SJCRH30 (cell line): ENCODE measurements at regions not wholly inside any gene's neighbourhood (a gene's known extent, or its start where the extent isn't known, plus 50 kb on each side); places are given as distances from the start of the nearest gene placed in this dataset.
"Not testable (repeated sequence)": the region's sequence is repeated elsewhere in the genome, so short reads cannot be mapped to it uniquely, and the experiment has no call there.

Experiments used
- DNase-seq, 2 experiments: peaks; one replicate each; pipeline ENCODE4 v3.0.0-alpha.2; 2015 to 2020
- H3K27ac ChIP-seq: fragments of 250-450 bp; sonication (Bioruptor Pico); 2 replicates; pipeline ENCODE4 v1.5.1; 2020; ENCODE audit warnings: mild to moderate bottlenecking, moderate library complexity
- H3K27me3 ChIP-seq: fragments of 250-450 bp; sonication (Bioruptor Pico); 2 replicates; pipeline ENCODE4 v1.5.1; 2020; ENCODE audit warnings: mild to moderate bottlenecking, moderate library complexity
- H3K36me3 ChIP-seq: fragments of 250-450 bp; sonication (Bioruptor Pico); 2 replicates; pipeline ENCODE4 v1.5.1; 2020; ENCODE audit warnings: mild to moderate bottlenecking, moderate library complexity
- H3K4me1 ChIP-seq: fragments of 250-450 bp; sonication (Bioruptor Pico); 2 replicates; pipeline ENCODE4 v1.5.1; 2020; ENCODE audit warnings: mild to moderate bottlenecking, moderate library complexity
- H3K4me3 ChIP-seq: fragments of 250-450 bp; sonication (Bioruptor Pico); 2 replicates; pipeline ENCODE4 v1.5.1; 2020; ENCODE audit warnings: mild to moderate bottlenecking, moderate library complexity
- H3K9me3 ChIP-seq: fragments of 250-450 bp; sonication (Bioruptor Pico); replicated peaks from 2 replicates; pipeline ENCODE4 v1.5.1; 2020; ENCODE audit warnings: mild to moderate bottlenecking, moderate library complexity

DNA sequence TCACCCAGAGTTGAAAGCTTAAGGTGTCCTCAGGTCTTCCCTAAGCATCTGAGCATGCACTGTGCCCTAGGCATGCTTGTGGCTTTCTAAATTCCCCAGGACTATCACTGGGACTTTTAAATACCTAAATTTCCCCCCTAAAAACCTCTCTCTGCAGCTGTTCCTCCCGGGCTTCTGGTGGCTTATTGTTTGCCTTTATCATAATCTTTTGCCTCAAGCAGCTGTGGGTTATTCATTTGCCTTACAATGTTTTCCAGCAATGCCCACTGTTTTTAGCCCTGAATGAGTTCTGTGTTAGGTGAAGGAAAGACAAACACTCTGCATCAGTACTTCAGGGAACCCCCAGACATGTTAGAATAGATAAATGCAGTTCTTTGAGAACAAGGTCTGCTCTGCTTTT, 455.0 kb downstream of the ZIC3 start:
- H3K4me3 ChIP-seq: no peak overlapping the region
- no peaks in the 10 kb centered on the region for H3K27me3 ChIP-seq
- no peaks in the 10 kb centered on the region for H3K4me1 ChIP-seq
- no peak overlapping the region for H3K27ac ChIP-seq
- peak; percentile 30 to 69 for DNase-seq
- no peaks in the 10 kb centered on the region for H3K9me3 ChIP-seq
- no peaks in the 10 kb centered on the region for H3K36me3 ChIP-seq

- Histone ChIP-seq H3K4me1 (no peaks in the 10 kb centered on the region), H3K36me3 (no peaks in the 10 kb centered on the region), H3K27me3 (no peaks in the 10 kb centered on the region), H3K4me3 (no peak overlapping the region), H3K27ac (no peak overlapping the region), H3K9me3 (no peaks in the 10 kb centered on the region)
- peak in 1 of 2 experiments; percentile 29 for DNase-seq
These were observed 460.3 kb downstream of the ZIC3 start for GRCh38 chrX:138026211-138026610.

GRCh38 chrX:138031715-138032114, 465.8 kb downstream of the ZIC3 start:
- H3K4me1 ChIP-seq: no peaks in the 10 kb centered on the region
- H3K36me3 ChIP-seq: no peaks in the 10 kb centered on the region
- H3K27ac ChIP-seq: no peak overlapping the region
- no peaks in the 10 kb centered on the region for H3K9me3 ChIP-seq
- DNase-seq: no peak
- H3K4me3 ChIP-seq: no peak overlapping the region
- no peaks in the 10 kb centered on the region for H3K27me3 ChIP-seq

DNA sequence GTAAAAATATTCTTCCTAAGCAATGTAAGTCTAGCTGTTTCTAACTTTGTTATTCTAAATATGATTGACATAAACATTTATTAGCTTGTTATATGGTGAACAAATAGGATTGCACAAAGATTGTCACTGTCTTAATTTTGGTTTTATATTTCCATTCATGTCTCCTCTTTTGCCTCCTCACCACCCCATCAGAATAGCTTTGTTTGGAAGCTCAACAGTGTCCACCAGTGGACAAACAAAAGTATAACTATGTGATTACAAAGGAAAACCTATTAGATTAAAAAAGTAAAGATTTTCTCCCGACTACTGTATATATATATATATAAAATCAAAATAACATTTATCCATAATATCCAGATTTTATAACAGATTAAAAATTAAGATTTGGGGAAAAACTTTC, 468.2 kb downstream of the ZIC3 start:
- Histone ChIP-seq H3K4me3 (no peak overlapping the region), H3K4me1 (no peaks in the 10 kb centered on the region), H3K27ac (no peak overlapping the region), H3K9me3 (no peaks in the 10 kb centered on the region), H3K27me3 (no peaks in the 10 kb centered on the region), H3K36me3 (no peaks in the 10 kb centered on the region)
- peak in 1 of 2 experiments; percentile 13 for DNase-seq

GRCh38 chrX:138037548-138037947, 471.6 kb downstream of the ZIC3 start:
- no peaks in the 10 kb centered on the region for H3K9me3 ChIP-seq

GRCh38 chrX:138057883-138058282, 492.0 kb downstream of the ZIC3 start:
- Histone ChIP-seq H3K9me3 (no peaks in the 10 kb centered on the region), H3K4me1 (no peaks in the 10 kb centered on the region), H3K27me3 (no peaks in the 10 kb centered on the region), H3K27ac (no peak overlapping the region), H3K36me3 (no peaks in the 10 kb centered on the region), H3K4me3 (no peak overlapping the region)
- peak; percentile 7 to 17 for DNase-seq

More at GRCh38 chrX:138037548-138037947, 471.6 kb downstream of the ZIC3 start:
- Histone ChIP-seq H3K4me3 (no peak overlapping the region), H3K36me3 (no peaks in the 10 kb centered on the region), H3K27ac (no peak overlapping the region), H3K27me3 (no peaks in the 10 kb centered on the region), H3K4me1 (no peaks in the 10 kb centered on the region)
- no peak for DNase-seq

GRCh38 chrX:138058931-138059330, 493.0 kb downstream of the ZIC3 start:
- no peaks in the 10 kb centered on the region for H3K9me3 ChIP-seq
- H3K36me3 ChIP-seq: no peaks in the 10 kb centered on the region
- no peak overlapping the region for H3K4me3 ChIP-seq
- no peak for DNase-seq
- no peaks in the 10 kb centered on the region for H3K27me3 ChIP-seq
- H3K27ac ChIP-seq: no peak overlapping the region
- no peaks in the 10 kb centered on the region for H3K4me1 ChIP-seq

DNA sequence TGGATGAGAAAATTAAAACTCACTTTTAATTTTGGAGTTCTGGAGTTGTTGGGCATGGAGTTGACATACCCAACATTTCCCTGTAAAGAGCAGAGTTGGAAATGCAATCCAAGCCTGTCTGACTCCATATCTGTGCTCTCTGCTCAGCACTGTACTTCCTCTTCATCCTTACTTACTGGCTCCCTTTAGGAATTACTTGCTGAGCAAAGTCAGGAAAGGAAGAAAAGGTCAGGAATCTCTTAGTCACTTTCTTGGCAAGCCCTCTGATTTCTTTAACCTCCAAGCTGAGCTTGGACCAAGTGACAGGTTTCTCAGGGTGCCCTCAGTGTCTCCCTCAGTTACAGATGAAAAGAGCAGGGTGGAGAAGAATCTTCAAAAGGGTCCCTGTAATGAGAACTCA, 501.5 kb downstream of the ZIC3 start:
- no peak for DNase-seq
- H3K4me1 ChIP-seq: no peaks in the 10 kb centered on the region

DNA sequence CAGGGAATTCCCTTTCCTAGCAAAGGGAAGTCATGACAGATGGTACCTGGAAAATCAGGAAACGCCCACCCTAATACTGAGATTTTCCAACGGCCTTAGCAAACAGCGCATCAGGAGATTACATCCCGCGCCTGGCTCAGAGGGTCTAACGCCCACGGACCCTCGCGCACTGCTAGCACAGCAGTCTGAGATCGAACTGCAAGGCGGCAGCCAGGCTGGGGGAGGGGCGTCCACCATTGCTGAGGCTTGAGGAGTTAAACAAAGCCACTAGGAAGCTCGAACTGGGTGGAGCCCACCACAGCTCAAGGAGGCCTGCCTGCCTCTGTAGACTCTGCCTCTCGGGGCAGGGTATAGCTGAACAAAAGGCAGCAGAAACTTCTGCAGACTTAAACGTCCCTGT, 507.7 kb downstream of the ZIC3 start:
- no peak overlapping the region for H3K27ac ChIP-seq
- DNase-seq: no peak
- no peaks in the 10 kb centered on the region for H3K27me3 ChIP-seq
- H3K4me3 ChIP-seq: no peak overlapping the region
- no peaks in the 10 kb centered on the region for H3K36me3 ChIP-seq
- no peaks in the 10 kb centered on the region for H3K4me1 ChIP-seq
- H3K9me3 ChIP-seq: no peaks in the 10 kb centered on the region

More for the DNA sequence above, 501.5 kb downstream of the ZIC3 start:
- H3K36me3 ChIP-seq: no peaks in the 10 kb centered on the region
- H3K4me3 ChIP-seq: no peak overlapping the region
- H3K9me3 ChIP-seq: no peaks in the 10 kb centered on the region
- no peak overlapping the region for H3K27ac ChIP-seq
- H3K27me3 ChIP-seq: no peaks in the 10 kb centered on the region

DNA sequence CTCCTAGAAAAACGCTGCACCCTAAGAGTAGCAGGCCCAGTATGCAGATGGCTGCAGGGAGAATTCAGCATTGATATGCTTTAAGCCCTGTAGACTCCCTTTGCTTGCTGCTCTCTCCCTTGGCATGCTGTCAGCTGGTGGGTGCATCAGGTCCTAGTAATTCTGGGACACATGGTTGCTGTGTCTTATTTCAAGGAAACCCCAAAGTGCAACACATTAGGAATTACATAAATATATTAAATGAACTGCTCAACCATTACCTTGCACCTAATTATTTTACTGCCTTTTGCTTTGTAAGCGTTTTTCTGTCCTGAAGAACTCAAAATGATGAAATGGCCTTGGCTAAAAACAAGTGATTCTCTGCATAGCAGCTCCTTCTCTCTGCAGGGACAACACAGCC, 516.3 kb downstream of the ZIC3 start:
- no peak for DNase-seq
- Histone ChIP-seq H3K27ac (no peak overlapping the region), H3K27me3 (no peaks in the 10 kb centered on the region), H3K4me3 (no peak overlapping the region), H3K36me3 (no peaks in the 10 kb centered on the region), H3K4me1 (no peaks in the 10 kb centered on the region), H3K9me3 (no peaks in the 10 kb centered on the region)

- no peaks in the 10 kb centered on the region for H3K36me3 ChIP-seq
- H3K4me3 ChIP-seq: no peak overlapping the region
- no peaks in the 10 kb centered on the region for H3K4me1 ChIP-seq
- DNase-seq: no peak
- no peak overlapping the region for H3K27ac ChIP-seq
- no peaks in the 10 kb centered on the region for H3K27me3 ChIP-seq
- no peaks in the 10 kb centered on the region for H3K9me3 ChIP-seq
These were observed 517.0 kb downstream of the ZIC3 start for GRCh38 chrX:138082896-138083295.

- not testable (repeated sequence) for H3K4me3 ChIP-seq, H3K27me3 ChIP-seq, H3K36me3 ChIP-seq, DNase-seq, H3K9me3 ChIP-seq, H3K27ac ChIP-seq, H3K4me1 ChIP-seq
These were observed 545.0 kb downstream of the ZIC3 start for GRCh38 chrX:138110910-138111309.

DNA sequence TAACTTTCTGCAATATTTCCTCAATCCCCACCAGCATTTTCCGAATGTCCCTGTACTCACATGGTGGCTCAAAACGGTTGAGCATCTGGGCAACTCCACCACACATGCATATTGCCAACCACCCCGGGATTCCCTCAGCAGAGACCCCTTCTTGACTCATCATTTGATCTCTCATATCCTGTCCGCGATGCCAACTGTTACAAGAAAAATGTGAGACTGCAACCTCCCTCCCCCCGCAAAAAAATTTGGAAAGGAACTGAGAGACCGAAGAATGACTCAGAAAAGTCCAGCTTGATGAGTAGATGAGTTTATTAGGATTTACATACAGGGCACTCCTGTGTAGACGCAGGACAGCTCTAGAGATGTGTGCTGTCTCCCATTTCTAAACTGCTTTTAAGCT, 561.4 kb downstream of the ZIC3 start:
- Histone ChIP-seq H3K9me3 (no peaks in the 10 kb centered on the region), H3K36me3 (no peaks in the 10 kb centered on the region), H3K27ac (0 out of 2 replicates have a peak overlapping the region, but pooled peaks have one; percentile 21), H3K27me3 (no peaks in the 10 kb centered on the region), H3K4me3 (no peak overlapping the region), H3K4me1 (no peaks in the 10 kb centered on the region)
- peak; percentile 8 to 14 for DNase-seq

GRCh38 chrX:138128027-138128671, 562.2 kb downstream of the ZIC3 start:
- no peaks in the 10 kb centered on the region for H3K36me3 ChIP-seq
- no peaks in the 10 kb centered on the region for H3K27me3 ChIP-seq
- H3K27ac ChIP-seq: 0 out of 2 replicates have a peak overlapping the region, but pooled peaks have one; percentile 21
- H3K4me1 ChIP-seq: no peaks in the 10 kb centered on the region
- H3K9me3 ChIP-seq: no peaks in the 10 kb centered on the region
- H3K4me3 ChIP-seq: no peak overlapping the region
- DNase-seq: peak; percentile 14 to 49

DNA sequence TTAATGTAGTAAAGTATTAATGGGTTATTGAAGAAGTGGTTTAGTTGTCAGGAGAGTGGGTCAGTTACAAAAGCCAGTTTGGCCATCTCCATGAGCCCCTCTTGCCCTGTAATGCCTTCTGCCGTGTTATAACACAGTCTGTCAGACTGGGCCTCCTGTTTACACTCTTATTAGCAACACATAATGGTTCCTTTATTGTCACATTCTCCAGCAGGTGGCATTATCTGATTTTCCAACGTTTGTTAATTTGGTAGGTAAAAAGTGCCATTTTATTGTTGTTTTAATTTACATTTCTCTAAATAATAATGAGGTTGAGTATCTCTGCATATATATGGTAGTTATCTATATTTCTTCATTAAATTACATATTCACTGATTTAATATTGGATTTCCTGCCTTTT, 560.8 kb downstream of the FGF13 start:
- Histone ChIP-seq H3K27ac (no peak overlapping the region), H3K9me3 (no peaks in the 10 kb centered on the region), H3K36me3 (no peaks in the 10 kb centered on the region), H3K4me3 (no peak overlapping the region), H3K27me3 (no peaks in the 10 kb centered on the region), H3K4me1 (no peaks in the 10 kb centered on the region)
- peak in 1 of 2 experiments; percentile 1 for DNase-seq

DNA sequence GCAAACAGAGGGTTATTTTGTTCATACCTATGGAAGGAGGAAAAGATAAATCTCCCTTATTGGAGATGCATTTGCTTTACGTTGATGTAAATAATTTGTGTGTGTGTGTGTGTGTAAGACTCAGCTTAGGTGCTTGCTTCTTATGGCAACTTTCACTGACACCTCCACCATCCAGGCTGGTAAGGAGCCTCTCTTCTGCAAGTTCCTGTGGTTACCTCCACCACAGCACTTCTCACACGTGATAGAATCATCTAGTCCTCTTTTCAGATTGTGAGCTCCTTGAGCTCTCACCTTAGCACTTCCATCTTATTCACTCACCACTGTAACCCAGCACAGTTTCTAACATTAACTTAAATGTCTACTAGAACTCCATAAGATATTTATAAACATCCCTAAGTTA, 553.7 kb downstream of the FGF13 start:
- H3K9me3 ChIP-seq: no peaks in the 10 kb centered on the region
- H3K36me3 ChIP-seq: no peaks in the 10 kb centered on the region
- no peak for DNase-seq
- H3K4me1 ChIP-seq: no peaks in the 10 kb centered on the region
- H3K27ac ChIP-seq: no peak overlapping the region
- no peaks in the 10 kb centered on the region for H3K27me3 ChIP-seq
- H3K4me3 ChIP-seq: no peak overlapping the region
